ENCODE measurements at regions not wholly inside any gene's neighbourhood (a gene's known extent, or its start where the extent isn't known, plus 50 kb on each side); places are given as distances from the start of the nearest gene placed in this dataset.

DNA sequence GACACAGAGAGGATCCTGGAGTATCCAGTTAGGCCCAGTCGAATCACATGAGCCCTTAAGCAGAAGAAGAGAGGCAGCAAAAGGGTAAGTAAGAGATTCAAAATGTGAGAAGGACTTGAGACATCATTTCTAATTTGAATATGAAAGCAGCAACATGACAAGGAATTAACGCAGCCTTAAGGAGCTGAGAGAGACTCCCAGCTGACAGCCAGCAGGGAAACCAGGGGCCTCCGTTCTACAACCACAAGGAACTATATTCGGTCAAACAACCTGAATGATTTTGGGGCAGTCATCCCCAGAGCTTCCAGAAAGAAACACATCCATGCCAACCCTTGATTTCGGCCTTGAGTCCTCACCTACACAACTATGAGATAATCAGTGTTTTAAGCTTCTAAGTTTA, 189.7 kb upstream of the MTNR1B start:
- Histone ChIP-seq H3K36me3 (no peaks in the 10 kb centered on the region), H3K9me3 (no peaks in the 10 kb centered on the region), H3K4me3 (no peak overlapping the region), H3K27ac (no peak overlapping the region), H3K4me1 (no peaks in the 10 kb centered on the region), H3K27me3 (no peaks in the 10 kb centered on the region)
- WGBS, 2 donors (ENCODE audit: low coverage in 1 of 2) = 84 to 91% methylated on average over 5 of the region's 5 CpGs
- TF ChIP-seq POLR2AphosphoS5 (IDR thresholded peaks at IDR 0.05) = no peak
- TF ChIP-seq, protein P1, sequence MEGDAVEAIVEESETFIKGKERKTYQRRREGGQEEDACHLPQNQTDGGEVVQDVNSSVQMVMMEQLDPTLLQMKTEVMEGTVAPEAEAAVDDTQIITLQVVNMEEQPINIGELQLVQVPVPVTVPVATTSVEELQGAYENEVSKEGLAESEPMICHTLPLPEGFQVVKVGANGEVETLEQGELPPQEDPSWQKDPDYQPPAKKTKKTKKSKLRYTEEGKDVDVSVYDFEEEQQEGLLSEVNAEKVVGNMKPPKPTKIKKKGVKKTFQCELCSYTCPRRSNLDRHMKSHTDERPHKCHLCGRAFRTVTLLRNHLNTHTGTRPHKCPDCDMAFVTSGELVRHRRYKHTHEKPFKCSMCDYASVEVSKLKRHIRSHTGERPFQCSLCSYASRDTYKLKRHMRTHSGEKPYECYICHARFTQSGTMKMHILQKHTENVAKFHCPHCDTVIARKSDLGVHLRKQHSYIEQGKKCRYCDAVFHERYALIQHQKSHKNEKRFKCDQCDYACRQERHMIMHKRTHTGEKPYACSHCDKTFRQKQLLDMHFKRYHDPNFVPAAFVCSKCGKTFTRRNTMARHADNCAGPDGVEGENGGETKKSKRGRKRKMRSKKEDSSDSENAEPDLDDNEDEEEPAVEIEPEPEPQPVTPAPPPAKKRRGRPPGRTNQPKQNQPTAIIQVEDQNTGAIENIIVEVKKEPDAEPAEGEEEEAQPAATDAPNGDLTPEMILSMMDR (IDR thresholded peaks at IDR 0.05) = no peak
- TF ChIP-seq POLR2A (IDR thresholded peaks at IDR 0.05) = no peak
- no peak for TF ChIP-seq EP300 (IDR thresholded peaks at IDR 0.05; ENCODE audit: low read depth)
- in situ Hi-C loops (cut with MboI; ENCODE audit: low pct_ligation_motif_present in 1 of 4, low pct_unique_long_range_greater_than_20kb in 1 of 4, low sequenced_read_pairs in 3 of 4) = no loop called here
- intact Hi-C loops (cut with DNase I; ENCODE audit: low total_unique reads) = loop anchor here (1.0 kb wide), 1 partner anchor 22 kb away; no protein-coding TSS in a partner anchor
- no peak for DNase-seq

DNA sequence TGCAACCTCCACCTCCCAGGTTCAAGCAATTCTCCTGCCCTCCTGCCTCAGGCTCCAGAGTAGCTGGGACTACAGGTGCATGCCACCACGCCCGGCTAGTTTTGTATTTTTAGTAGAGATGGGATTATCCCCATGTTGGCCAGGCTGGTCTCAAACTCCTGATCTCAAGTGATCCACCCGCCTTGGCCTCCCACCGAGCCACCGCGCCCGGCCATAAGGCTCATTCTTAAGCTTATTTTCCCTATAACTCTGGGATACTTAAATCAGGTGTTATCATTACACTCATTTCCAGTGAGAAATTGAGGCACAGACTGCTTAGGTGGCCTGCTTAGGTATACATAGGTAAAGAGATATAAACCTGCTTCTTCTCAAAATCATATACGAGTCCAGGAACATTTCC, 188.3 kb upstream of the MTNR1B start:
- in situ Hi-C loops (cut with MboI; ENCODE audit: low pct_ligation_motif_present in 1 of 4, low pct_unique_long_range_greater_than_20kb in 1 of 4, low sequenced_read_pairs in 3 of 4) (no loop called here), intact Hi-C loops (cut with DNase I; ENCODE audit: low total_unique reads) (no loop called here)
- Histone ChIP-seq H3K27me3 (no peaks in the 10 kb centered on the region), H3K27ac (no peak overlapping the region), H3K4me1 (no peaks in the 10 kb centered on the region), H3K9me3 (no peaks in the 10 kb centered on the region), H3K36me3 (no peaks in the 10 kb centered on the region), H3K4me3 (no peak overlapping the region)
- TF ChIP-seq POLR2AphosphoS5 (IDR thresholded peaks at IDR 0.05) (no peak), POLR2A (IDR thresholded peaks at IDR 0.05) (no peak), EP300 (IDR thresholded peaks at IDR 0.05; ENCODE audit: low read depth) (no peak)
- TF ChIP-seq, protein P1 (IDR thresholded peaks at IDR 0.05) = no peak
- 92 to 96% methylated on average over 8 of the region's 8 CpGs for WGBS, 2 donors (ENCODE audit: low coverage in 1 of 2)
- no peak for DNase-seq

DNA sequence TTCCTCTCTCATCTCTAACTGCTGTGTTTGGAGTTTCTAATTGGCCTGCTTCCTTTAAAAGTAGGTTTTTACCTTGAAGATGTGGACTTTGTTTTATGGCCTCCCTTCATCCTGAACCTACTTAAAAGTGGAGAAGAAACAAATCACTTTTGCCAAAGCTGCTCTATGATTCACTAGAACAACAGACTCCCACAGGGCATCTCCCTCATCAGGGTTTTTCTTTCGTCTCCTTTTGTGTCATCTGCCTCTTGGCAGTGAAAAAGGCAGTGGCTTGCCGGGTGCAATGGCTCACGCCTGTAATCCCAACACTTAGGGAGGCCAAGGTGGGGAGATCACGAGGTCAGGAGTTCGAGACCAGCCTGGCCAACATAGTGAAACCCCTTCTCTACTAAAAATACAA, 186.6 kb upstream of the MTNR1B start:
- no peaks in the 10 kb centered on the region for H3K27me3 ChIP-seq
- H3K4me1 ChIP-seq = no peaks in the 10 kb centered on the region
- H3K36me3 ChIP-seq = no peaks in the 10 kb centered on the region
- intact Hi-C loops (cut with DNase I; ENCODE audit: low total_unique reads) = no loop called here
- no peak overlapping the region for H3K27ac ChIP-seq
- no peak for DNase-seq
- whole genome bisulfite sequencing, 2 donors (ENCODE audit: low coverage in 1 of 2) = 68 to 87% methylated on average over 3 to 5 of the region's 5 CpGs
- no peak for TF ChIP-seq EP300 (IDR thresholded peaks at IDR 0.05; ENCODE audit: low read depth)
- TF ChIP-seq POLR2A (IDR thresholded peaks at IDR 0.05) = no peak
- TF ChIP-seq POLR2AphosphoS5 (IDR thresholded peaks at IDR 0.05) = no peak
- TF ChIP-seq, protein P1 (IDR thresholded peaks at IDR 0.05) = no peak
- no peak overlapping the region for H3K4me3 ChIP-seq
- H3K9me3 ChIP-seq = no peaks in the 10 kb centered on the region
- in situ Hi-C loops (cut with MboI; ENCODE audit: low pct_ligation_motif_present in 1 of 4, low pct_unique_long_range_greater_than_20kb in 1 of 4, low sequenced_read_pairs in 3 of 4) = no loop called here

DNA sequence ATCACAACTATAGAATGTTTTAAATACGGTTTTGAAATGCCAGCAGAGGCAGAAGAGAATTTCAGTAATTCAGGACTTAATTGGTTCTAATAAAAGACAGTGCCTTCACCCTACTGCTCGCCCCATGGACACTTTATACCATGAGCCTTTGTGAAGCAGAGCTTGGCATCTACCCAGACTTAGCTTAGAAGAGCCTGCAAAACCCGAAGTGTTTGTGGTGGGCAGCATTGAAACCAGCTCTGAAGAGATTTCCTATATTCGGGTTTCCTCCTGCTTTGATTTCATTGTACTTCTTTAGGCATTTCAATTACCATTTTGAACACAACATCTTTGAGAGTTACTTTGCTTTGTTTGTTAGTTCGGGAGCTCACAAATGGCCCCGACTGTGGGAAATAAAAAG, 185.1 kb upstream of the MTNR1B start:
- TF ChIP-seq, protein P1 (IDR thresholded peaks at IDR 0.05) = no peak
- TF ChIP-seq EP300 (IDR thresholded peaks at IDR 0.05; ENCODE audit: low read depth) (no peak), POLR2A (IDR thresholded peaks at IDR 0.05) (no peak), POLR2AphosphoS5 (IDR thresholded peaks at IDR 0.05) (no peak)
- Histone ChIP-seq H3K27me3 (no peaks in the 10 kb centered on the region), H3K4me1 (no peaks in the 10 kb centered on the region), H3K36me3 (no peaks in the 10 kb centered on the region), H3K9me3 (no peaks in the 10 kb centered on the region), H3K27ac (no peak overlapping the region), H3K4me3 (no peak overlapping the region)
- no peak for DNase-seq
- in situ Hi-C loops (cut with MboI; ENCODE audit: low pct_ligation_motif_present in 1 of 4, low pct_unique_long_range_greater_than_20kb in 1 of 4, low sequenced_read_pairs in 3 of 4) (no loop called here), intact Hi-C loops (cut with DNase I; ENCODE audit: low total_unique reads) (no loop called here)
- WGBS, 2 donors (ENCODE audit: low coverage in 1 of 2) = 54 to 70% methylated on average over 4 to 6 of the region's 6 CpGs

Data from transverse colon (tissue), 4 donors.